Trophoblast cell (in vitro differentiated cells and primary cell): ENCODE measurements at regions not wholly inside any gene's neighbourhood (a gene's known extent, or its start where the extent isn't known, plus 50 kb on each side); places are given as distances from the start of the nearest gene placed in this dataset.

ENCODE experiments used
- DNase-seq, 2 donors: peaks; one replicate each; pipeline ENCODE4 v3.0.0-alpha.2; 2016
- H2AFZ ChIP-seq: 2 replicates; pipeline ENCODE4 v1.6.1; 2013; ENCODE audit warnings: low read length, moderate library complexity, mild to moderate bottlenecking; ENCODE audit not compliant: insufficient read depth, poor library complexity
- H2AK5ac ChIP-seq: 2 replicates; pipeline ENCODE4 v1.6.1; 2013; ENCODE audit warnings: mild to moderate bottlenecking, low read length
- H2BK120ac ChIP-seq: 2 replicates; pipeline ENCODE4 v1.6.1; 2013; ENCODE audit warnings: low read length, mild to moderate bottlenecking, moderate library complexity; ENCODE audit not compliant: insufficient read depth, poor library complexity
- H2BK12ac ChIP-seq: 2 replicates; pipeline ENCODE4 v1.6.1; 2013; ENCODE audit warnings: mild to moderate bottlenecking, low read length, moderate library complexity
- H2BK5ac ChIP-seq: 2 replicates; pipeline ENCODE4 v1.6.1; 2013; ENCODE audit warnings: low read length, low read depth, moderate library complexity, mild to moderate bottlenecking; ENCODE audit not compliant: poor library complexity
- H3K14ac ChIP-seq: 2 replicates; pipeline ENCODE4 v1.6.1; 2013; ENCODE audit warnings: mild to moderate bottlenecking, low read length
- H3K18ac ChIP-seq: 2 replicates; pipeline ENCODE4 v1.6.1; 2013; ENCODE audit warnings: mild to moderate bottlenecking, low read length
- H3K23ac ChIP-seq: 2 replicates; pipeline ENCODE4 v1.6.1; 2013; ENCODE audit warnings: low read length
- H3K27ac ChIP-seq: 2 replicates; pipeline ENCODE4 v1.5.1; 2013; ENCODE audit warnings: low read depth, mild to moderate bottlenecking, inconsistent platforms, low read length, moderate library complexity
- H3K27me3 ChIP-seq: 2 replicates; pipeline ENCODE4 v1.6.1; 2013; ENCODE audit warnings: inconsistent platforms, mild to moderate bottlenecking, low read length, moderate library complexity; ENCODE audit not compliant: insufficient read depth
- H3K36me3 ChIP-seq, 2 experiments: 1 replicate in 1 of 2; 2 replicates in 1 of 2; pipeline ENCODE4 v1.6.1; 2013; ENCODE audit warnings: low read length in 2 of 2, mild to moderate bottlenecking in 2 of 2, moderate library complexity in 1 of 2; ENCODE audit not compliant: insufficient read depth in 2 of 2, control insufficient read depth in 1 of 2
- H3K4ac ChIP-seq: 2 replicates; pipeline ENCODE4 v1.6.1; 2013; ENCODE audit warnings: low read depth, mild to moderate bottlenecking, low read length, moderate library complexity
- H3K4me1 ChIP-seq, 2 experiments: 1 replicate in 1 of 2; 2 replicates in 1 of 2; pipeline ENCODE4 v1.6.1; 2013; ENCODE audit warnings: low read length in 2 of 2, mild to moderate bottlenecking in 2 of 2, moderate library complexity in 1 of 2; ENCODE audit not compliant: insufficient read depth in 2 of 2, control insufficient read depth in 1 of 2
- H3K4me2 ChIP-seq: 2 replicates; pipeline ENCODE4 v1.6.1; 2013; ENCODE audit warnings: inconsistent platforms, mild to moderate bottlenecking, low read length, moderate library complexity
- H3K4me3 ChIP-seq: 2 replicates; pipeline ENCODE4 v1.5.1; 2013; ENCODE audit warnings: mild to moderate bottlenecking, low read depth, low read length, inconsistent platforms
- H3K79me1 ChIP-seq: one replicate; pipeline ENCODE4 v1.6.1; 2013; ENCODE audit warnings: low read length
- H3K79me2 ChIP-seq: 2 replicates; pipeline ENCODE4 v1.6.1; 2013; ENCODE audit warnings: low read length, mild to moderate bottlenecking; ENCODE audit not compliant: control insufficient read depth, insufficient read depth, poor library complexity
- H3K9ac ChIP-seq: 2 replicates; pipeline ENCODE4 v1.6.1; 2013; ENCODE audit warnings: mild to moderate bottlenecking, low read length
- H3K9me3 ChIP-seq: 2 replicates; pipeline ENCODE4 v1.6.1; 2013; ENCODE audit warnings: low read depth, mild to moderate bottlenecking, control low read depth, inconsistent platforms, low read length; ENCODE audit not compliant: insufficient read depth
- H4K12ac ChIP-seq: 2 replicates; pipeline ENCODE4 v1.6.1; 2013; ENCODE audit warnings: low read depth, mild to moderate bottlenecking, low read length, moderate library complexity
- H4K8ac ChIP-seq: 2 replicates; pipeline ENCODE4 v1.6.1; 2013; ENCODE audit warnings: low read depth, mild to moderate bottlenecking, low read length, moderate library complexity
- H4K91ac ChIP-seq: one replicate; pipeline ENCODE4 v1.6.1; 2013; ENCODE audit warnings: low read depth, mild to moderate bottlenecking, low read length, moderate library complexity
- WGBS: extraction: QIAGEN DNeasy Blood & Tissue Kit; methylation state at CpG from one replicate; pipeline ENCODE4 v1.1.7; 2013; ENCODE audit warnings: missing lambda C conversion rate; ENCODE audit not compliant: insufficient read length, insufficient coverage; ENCODE audit errors: extremely low coverage; 5-methylcytosine and 5-hydroxymethylcytosine counted together

GRCh38 chr5:133864711-133865110 is 103.7 kb downstream of the C5orf15 start:
- no peak overlapping the region for H3K14ac ChIP-seq
- no peak overlapping the region for H3K27ac ChIP-seq
- H4K91ac ChIP-seq, result no peak overlapping the region
- H2BK5ac ChIP-seq, result no peak overlapping the region
- no CpG with 5 or more reads among the region's 5 CpGs for whole genome bisulfite sequencing
- no peak overlapping the region for H3K4me2 ChIP-seq
- no peaks in the 10 kb centered on the region for H3K27me3 ChIP-seq
- no peaks in the 10 kb centered on the region for H3K79me2 ChIP-seq
- H2AFZ ChIP-seq, result no peak overlapping the region
- no peak overlapping the region for H3K23ac ChIP-seq
- no peak overlapping the region for H3K4ac ChIP-seq
- no peaks in the 10 kb centered on the region for H3K36me3 ChIP-seq
- no peak overlapping the region for H4K12ac ChIP-seq
- DNase-seq, result no peak
- H3K9me3 ChIP-seq, result no peaks in the 10 kb centered on the region
- no peak overlapping the region for H2AK5ac ChIP-seq
- H3K4me1 ChIP-seq, result no peaks in the 10 kb centered on the region
- no peak overlapping the region for H2BK12ac ChIP-seq
- no peak overlapping the region for H4K8ac ChIP-seq
- H3K18ac ChIP-seq, result no peak overlapping the region
- H2BK120ac ChIP-seq, result no peak overlapping the region
- H3K9ac ChIP-seq, result no peak overlapping the region
- H3K4me3 ChIP-seq, result no peak overlapping the region
- no peaks in the 10 kb centered on the region for H3K79me1 ChIP-seq

- Histone ChIP-seq H3K4ac (no peak overlapping the region), H3K27ac (no peak overlapping the region), H4K91ac (no peak overlapping the region), H3K4me2 (no peak overlapping the region), H4K8ac (no peak overlapping the region), H2AK5ac (no peak overlapping the region), H2BK5ac (no peak overlapping the region), H3K4me3 (no peak overlapping the region), H2BK120ac (no peak overlapping the region), H2AFZ (no peak overlapping the region), H3K27me3 (no peaks in the 10 kb centered on the region), H3K9me3 (peaks cover 3% of the 10 kb centered on the region), H2BK12ac (no peak overlapping the region), H4K12ac (no peak overlapping the region), H3K79me1 (no peaks in the 10 kb centered on the region), H3K23ac (no peak overlapping the region), H3K4me1 (no peaks in the 10 kb centered on the region), H3K18ac (no peak overlapping the region), H3K79me2 (no peaks in the 10 kb centered on the region), H3K9ac (no peak overlapping the region), H3K14ac (no peak overlapping the region), H3K36me3 (no peaks in the 10 kb centered on the region)
- no CpG with 5 or more reads among the region's 11 CpGs for WGBS
- DNase-seq, result no peak
These were observed 104.4 kb downstream of the C5orf15 start for GRCh38 chr5:133863857-133864585.

- Histone ChIP-seq H3K36me3 (no peaks in the 10 kb centered on the region), H3K79me2 (no peaks in the 10 kb centered on the region), H4K91ac (no peak overlapping the region), H3K4ac (no peak overlapping the region), H2AK5ac (no peak overlapping the region), H3K4me3 (no peak overlapping the region), H3K14ac (no peak overlapping the region), H3K9ac (no peak overlapping the region), H3K79me1 (no peaks in the 10 kb centered on the region), H2AFZ (no peak overlapping the region), H3K18ac (no peak overlapping the region), H3K27me3 (no peaks in the 10 kb centered on the region), H3K9me3 (peaks cover 14% of the 10 kb centered on the region), H3K4me2 (no peak overlapping the region), H2BK12ac (no peak overlapping the region), H4K12ac (no peak overlapping the region), H3K23ac (peak overlapping the region; percentile 30), H4K8ac (no peak overlapping the region), H3K27ac (no peak overlapping the region), H2BK5ac (no peak overlapping the region), H3K4me1 (no peaks in the 10 kb centered on the region), H2BK120ac (no peak overlapping the region)
- no CpG with 5 or more reads among the region's 9 CpGs for WGBS
- no peak for DNase-seq
These were observed 107.2 kb downstream of the C5orf15 start for GRCh38 chr5:133861161-133861737.

GRCh38 chr5:133859073-133859472 is 109.4 kb downstream of the C5orf15 start:
- Histone ChIP-seq H3K18ac (no peak overlapping the region), H4K12ac (no peak overlapping the region), H3K79me2 (no peaks in the 10 kb centered on the region), H3K4me3 (no peak overlapping the region), H3K4me1 (no peaks in the 10 kb centered on the region), H3K27me3 (no peaks in the 10 kb centered on the region), H3K9ac (no peak overlapping the region), H3K14ac (no peak overlapping the region), H4K91ac (no peak overlapping the region), H3K79me1 (no peaks in the 10 kb centered on the region), H3K23ac (no peak overlapping the region), H2AK5ac (no peak overlapping the region), H2BK12ac (no peak overlapping the region), H2BK5ac (no peak overlapping the region), H3K9me3 (peaks cover 18% of the 10 kb centered on the region), H2AFZ (no peak overlapping the region), H4K8ac (no peak overlapping the region), H3K36me3 (no peaks in the 10 kb centered on the region), H3K27ac (no peak overlapping the region), H2BK120ac (no peak overlapping the region), H3K4me2 (no peak overlapping the region), H3K4ac (no peak overlapping the region)
- WGBS, result no CpG with 5 or more reads among the region's 4 CpGs
- DNase-seq, result no peak
